ENCODE measurements at regions not wholly inside any gene's neighbourhood (a gene's known extent, or its start where the extent isn't known, plus 50 kb on each side); places are given as distances from the start of the nearest gene placed in this dataset.

DNA sequence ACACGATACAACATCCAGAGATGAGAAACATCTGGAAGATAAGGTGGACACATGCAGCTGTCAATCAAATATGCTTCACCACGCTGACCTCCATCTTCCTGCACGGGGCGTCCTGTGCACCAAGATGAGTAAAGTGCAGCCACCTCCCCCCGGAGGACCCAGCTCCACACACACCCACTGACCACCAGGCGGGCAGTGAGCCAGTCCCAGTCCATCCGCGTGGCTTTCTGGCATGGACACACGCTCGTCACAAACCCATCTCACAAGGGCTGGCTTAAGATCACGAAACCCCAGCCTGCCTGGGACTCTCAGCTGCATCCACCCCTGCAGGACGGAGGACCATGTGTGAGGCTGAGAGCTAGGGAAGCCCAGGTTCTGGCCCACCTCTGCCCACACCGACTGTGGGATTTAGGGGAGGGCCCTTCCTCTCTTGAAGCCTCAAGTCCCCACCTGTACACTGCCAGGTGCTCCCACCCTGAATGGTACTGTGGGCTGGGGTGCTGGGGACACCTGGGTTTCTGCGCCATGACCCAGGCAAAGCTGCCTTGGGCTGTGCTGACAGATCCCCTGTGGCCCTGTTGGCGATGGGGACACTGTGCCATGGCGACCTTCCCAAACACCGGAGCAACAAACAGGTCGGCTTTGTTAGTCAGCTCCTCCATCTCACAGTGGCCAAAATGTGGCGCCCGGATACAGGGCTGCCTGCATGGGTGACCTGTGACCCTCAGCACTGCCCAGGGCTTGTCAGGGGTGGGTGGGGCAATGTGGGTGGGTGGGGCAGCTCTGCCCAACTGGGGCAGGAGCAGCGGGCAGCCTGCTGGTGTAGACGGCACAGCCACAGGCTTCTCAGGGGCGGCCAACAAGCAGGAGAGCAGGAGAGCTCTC lies 629.0 kb downstream of the TBC1D22A start:
- no peak for TF ChIP-seq CTCF (conservative IDR thresholded peaks at IDR 0.05)
- no peak overlapping the region for H3K4me3 Mint-ChIP-seq
- H3K27me3 Mint-ChIP-seq (ENCODE audit: low read depth), result no peaks in the 10 kb centered on the region
- H3K27ac Mint-ChIP-seq (ENCODE audit: unreplicated experiment), result no peak overlapping the region
- H3K9me3 Mint-ChIP-seq, result peaks cover 3% of the 10 kb centered on the region
- H3K4me1 Mint-ChIP-seq, result no peaks in the 10 kb centered on the region
- no peak for DNase-seq (ENCODE audit: low read depth, low spot score)
- peaks cover 3% of the 10 kb centered on the region for H3K36me3 Mint-ChIP-seq (ENCODE audit: low read depth)

GRCh38 chr22:47390026-47390970 lies 627.8 kb downstream of the TBC1D22A start:
- no peak for TF ChIP-seq CTCF (conservative IDR thresholded peaks at IDR 0.05)
- no peak for DNase-seq (ENCODE audit: low read depth, low spot score)
- Mint-ChIP-seq H3K36me3 (ENCODE audit: low read depth) (peaks cover 4% of the 10 kb centered on the region), H3K9me3 (peaks cover 7% of the 10 kb centered on the region), H3K27ac (ENCODE audit: unreplicated experiment) (no peak overlapping the region), H3K4me3 (no peak overlapping the region), H3K27me3 (ENCODE audit: low read depth) (peaks cover 3% of the 10 kb centered on the region), H3K4me1 (no peaks in the 10 kb centered on the region)

DNA sequence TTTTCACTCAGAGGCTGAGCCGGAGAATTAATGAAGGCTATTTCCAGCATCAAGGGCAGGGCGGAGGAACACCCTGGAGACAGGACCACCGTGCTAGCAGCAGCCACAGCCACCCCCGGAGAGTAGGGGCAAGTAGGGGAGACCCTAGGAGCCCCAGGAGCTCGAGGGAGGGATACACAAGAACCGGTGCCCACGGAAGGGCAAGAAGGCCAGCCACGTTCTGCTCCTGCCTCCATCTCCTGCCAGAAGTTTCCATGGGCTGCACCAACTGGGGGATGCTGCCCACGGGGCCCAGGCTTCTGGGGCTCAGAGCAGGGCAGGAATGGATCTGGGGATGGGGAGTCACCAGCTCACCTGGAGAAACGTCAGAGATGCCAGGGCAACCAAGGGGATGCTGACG lies 626.8 kb downstream of the TBC1D22A start:
- no peak for TF ChIP-seq CTCF (conservative IDR thresholded peaks at IDR 0.05)
- H3K27me3 Mint-ChIP-seq (ENCODE audit: low read depth), result peaks cover 3% of the 10 kb centered on the region
- H3K9me3 Mint-ChIP-seq, result peaks cover 5% of the 10 kb centered on the region
- no peak overlapping the region for H3K27ac Mint-ChIP-seq (ENCODE audit: unreplicated experiment)
- no peak overlapping the region for H3K4me3 Mint-ChIP-seq
- H3K4me1 Mint-ChIP-seq, result no peaks in the 10 kb centered on the region
- DNase-seq (ENCODE audit: low read depth, low spot score), result no peak
- peaks cover 3% of the 10 kb centered on the region for H3K36me3 Mint-ChIP-seq (ENCODE audit: low read depth)

- no peak for TF ChIP-seq CTCF (conservative IDR thresholded peaks at IDR 0.05)
- H3K4me1 Mint-ChIP-seq, result no peaks in the 10 kb centered on the region
- no peak for DNase-seq (ENCODE audit: low read depth, low spot score)
- peaks cover 3% of the 10 kb centered on the region for H3K27me3 Mint-ChIP-seq (ENCODE audit: low read depth)
- peaks cover 3% of the 10 kb centered on the region for H3K36me3 Mint-ChIP-seq (ENCODE audit: low read depth)
- peaks cover 9% of the 10 kb centered on the region for H3K9me3 Mint-ChIP-seq
- no peak overlapping the region for H3K27ac Mint-ChIP-seq (ENCODE audit: unreplicated experiment)
- H3K4me3 Mint-ChIP-seq, result no peak overlapping the region
Measured at GRCh38 chr22:47388778-47389177, 626.3 kb downstream of the TBC1D22A start.

- TF ChIP-seq CTCF (conservative IDR thresholded peaks at IDR 0.05), result no peak
- no peak overlapping the region for H3K4me3 Mint-ChIP-seq
- H3K4me1 Mint-ChIP-seq, result no peaks in the 10 kb centered on the region
- H3K36me3 Mint-ChIP-seq (ENCODE audit: low read depth), result peaks cover 3% of the 10 kb centered on the region
- H3K27ac Mint-ChIP-seq (ENCODE audit: unreplicated experiment), result no peak overlapping the region
- H3K27me3 Mint-ChIP-seq (ENCODE audit: low read depth), result peaks cover 4% of the 10 kb centered on the region
- H3K9me3 Mint-ChIP-seq, result peaks cover 11% of the 10 kb centered on the region
- no peak for DNase-seq (ENCODE audit: low read depth, low spot score)
Measured at GRCh38 chr22:47388331-47388730, 625.9 kb downstream of the TBC1D22A start.

All from neural crest cell (in vitro differentiated cells).